ENCODE measurements at regions not wholly inside any gene's neighbourhood (a gene's known extent, or its start where the extent isn't known, plus 50 kb on each side); places are given as distances from the start of the nearest gene placed in this dataset.

- no peak for DNase-seq (ENCODE audit: low read depth)
- no peak overlapping the region for H3K4me3 ChIP-seq (ENCODE audit: low read depth, low read length)
- no peak for TF ChIP-seq CTCF (conservative IDR thresholded peaks at IDR 0.05; ENCODE audit: low read depth, low read length)
Observed at GRCh38 chr9:89249001-89249400, 62.0 kb upstream of the CKS2 start.

- DNase-seq (ENCODE audit: low read depth): no peak
- TF ChIP-seq CTCF (conservative IDR thresholded peaks at IDR 0.05; ENCODE audit: low read depth, low read length): no peak
- no peak overlapping the region for H3K4me3 ChIP-seq (ENCODE audit: low read depth, low read length)
Observed at GRCh38 chr9:89252651-89253267, 58.2 kb upstream of the CKS2 start.

- no peak for TF ChIP-seq CTCF (conservative IDR thresholded peaks at IDR 0.05; ENCODE audit: low read depth, low read length)
- no peak overlapping the region for H3K4me3 ChIP-seq (ENCODE audit: low read depth, low read length)
- no peak for DNase-seq (ENCODE audit: low read depth)
Observed at GRCh38 chr9:89254058-89254772, 56.8 kb upstream of the CKS2 start.

- no peak overlapping the region for H3K4me3 ChIP-seq (ENCODE audit: low read depth, low read length)
- TF ChIP-seq CTCF (conservative IDR thresholded peaks at IDR 0.05; ENCODE audit: low read depth, low read length): no peak
- no peak for DNase-seq (ENCODE audit: low read depth)
Observed at GRCh38 chr9:89254773-89255125, 56.2 kb upstream of the CKS2 start.

GRCh38 chr9:89256225-89256624 lies 54.8 kb upstream of the CKS2 start:
- DNase-seq (ENCODE audit: low read depth): no peak

GRCh38 chr9:89256642-89257041 lies 54.4 kb upstream of the CKS2 start:
- no peak for DNase-seq (ENCODE audit: low read depth)
- H3K4me3 ChIP-seq (ENCODE audit: low read depth, low read length): no peak overlapping the region
- no peak for TF ChIP-seq CTCF (conservative IDR thresholded peaks at IDR 0.05; ENCODE audit: low read depth, low read length)

More at GRCh38 chr9:89256225-89256624, 54.8 kb upstream of the CKS2 start:
- TF ChIP-seq CTCF (conservative IDR thresholded peaks at IDR 0.05; ENCODE audit: low read depth, low read length): no peak
- no peak overlapping the region for H3K4me3 ChIP-seq (ENCODE audit: low read depth, low read length)

- no peak for TF ChIP-seq CTCF (conservative IDR thresholded peaks at IDR 0.05; ENCODE audit: low read depth, low read length)
- H3K4me3 ChIP-seq (ENCODE audit: low read depth, low read length): no peak overlapping the region
- no peak for DNase-seq (ENCODE audit: low read depth)
Observed at GRCh38 chr9:89260525-89260924, 50.5 kb upstream of the CKS2 start.

Data from epithelial cell of proximal tubule (primary cell).